NCI-H524 (cell line): ENCODE measurements at regions not wholly inside any gene's neighbourhood (a gene's known extent, or its start where the extent isn't known, plus 50 kb on each side); places are given as distances from the start of the nearest gene placed in this dataset.

Experiments used
- DNase-seq, 2 experiments: peaks; one replicate each; lab custom pipeline; 2025; lab: John Stamatoyannopoulos, UW

GRCh38 chr3:117184574-117184973, 475.0 kb downstream of the TUSC7 start:
- no peak for DNase-seq

DNA sequence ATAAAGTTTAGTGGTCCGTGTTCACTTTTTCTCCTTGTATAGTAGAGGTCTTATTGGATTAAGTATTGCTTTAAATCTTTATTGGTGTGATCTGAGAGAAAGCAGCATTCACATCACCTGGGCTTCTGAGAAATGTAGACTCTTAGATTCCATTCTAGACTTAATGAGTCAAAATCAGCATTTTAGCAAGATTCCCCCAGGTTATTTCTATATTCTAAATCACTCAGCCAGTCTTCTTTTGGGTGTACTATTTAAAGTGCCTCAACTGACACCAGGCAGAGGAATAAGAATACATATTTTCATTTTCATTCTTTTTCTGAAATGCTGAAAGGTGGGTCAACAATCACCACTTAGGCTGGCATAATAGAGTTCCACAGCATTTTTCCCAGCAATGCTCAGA, 481.7 kb downstream of the TUSC7 start:
- DNase-seq = no peak

GRCh38 chr3:117192888-117193287, 483.3 kb downstream of the TUSC7 start:
- no peak for DNase-seq

GRCh38 chr3:117193390-117193789, 483.8 kb downstream of the TUSC7 start:
- peak in 1 of 2 experiments; percentile 13 for DNase-seq

DNA sequence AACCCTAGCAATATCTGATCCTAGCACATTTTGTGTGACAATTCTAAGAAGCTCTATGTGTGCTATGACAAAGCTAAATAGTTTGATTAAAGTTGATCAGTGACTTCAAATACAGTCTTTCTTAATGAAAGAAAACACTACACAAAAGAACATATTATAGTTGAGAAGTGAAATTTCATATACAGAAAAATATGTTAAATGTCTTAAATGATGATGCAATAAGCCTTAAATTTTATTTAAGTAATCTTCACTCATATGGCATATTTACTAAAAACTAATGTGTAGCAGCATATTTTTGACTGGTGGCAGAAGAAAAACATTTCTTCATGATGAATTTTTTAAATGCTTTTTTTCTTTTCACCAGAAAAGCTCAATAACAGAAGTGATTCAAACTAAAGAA, 485.5 kb downstream of the TUSC7 start:
- no peak for DNase-seq

GRCh38 chr3:117200962-117201361, 491.4 kb downstream of the TUSC7 start:
- DNase-seq = no peak

DNA sequence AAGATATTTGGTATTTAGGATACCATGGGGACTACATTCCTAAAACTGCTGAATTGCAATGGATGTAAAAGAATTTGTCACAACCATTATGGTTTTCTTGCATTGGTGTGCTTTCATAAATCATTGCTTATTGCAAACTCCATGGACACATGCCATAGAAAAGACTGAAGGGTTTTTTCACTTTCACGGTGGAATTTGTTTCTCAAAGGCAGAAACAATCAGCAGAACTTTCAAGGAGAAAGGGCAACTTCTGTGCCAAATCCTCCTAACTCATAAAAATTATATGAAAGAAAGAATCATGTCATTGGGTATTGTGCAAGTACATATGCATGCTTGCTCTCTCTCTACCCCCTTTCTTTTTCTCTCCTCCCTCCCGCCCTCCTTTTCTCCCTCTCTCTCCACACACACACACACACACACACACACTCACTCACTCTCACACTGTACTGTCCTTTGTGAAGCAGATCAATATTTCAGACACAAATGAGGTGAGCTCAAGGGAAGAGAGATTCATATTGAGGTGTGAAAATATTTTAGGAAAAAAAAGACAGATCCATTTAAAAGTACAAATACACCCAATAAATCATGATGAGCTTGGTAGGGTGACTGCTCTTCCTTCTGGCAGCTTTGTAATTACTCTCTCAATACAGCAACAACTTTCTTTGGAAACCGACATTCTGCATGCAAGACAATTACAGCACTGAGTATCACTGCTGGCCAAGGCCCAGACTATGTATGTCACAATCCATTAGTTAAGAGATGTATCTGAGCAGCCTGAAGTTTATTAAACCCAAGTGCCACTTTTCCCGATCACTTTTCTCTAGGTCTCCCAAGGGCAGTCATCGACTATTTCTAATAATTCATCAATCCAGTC, 492.6 kb downstream of the TUSC7 start:
- DNase-seq = no peak

DNA sequence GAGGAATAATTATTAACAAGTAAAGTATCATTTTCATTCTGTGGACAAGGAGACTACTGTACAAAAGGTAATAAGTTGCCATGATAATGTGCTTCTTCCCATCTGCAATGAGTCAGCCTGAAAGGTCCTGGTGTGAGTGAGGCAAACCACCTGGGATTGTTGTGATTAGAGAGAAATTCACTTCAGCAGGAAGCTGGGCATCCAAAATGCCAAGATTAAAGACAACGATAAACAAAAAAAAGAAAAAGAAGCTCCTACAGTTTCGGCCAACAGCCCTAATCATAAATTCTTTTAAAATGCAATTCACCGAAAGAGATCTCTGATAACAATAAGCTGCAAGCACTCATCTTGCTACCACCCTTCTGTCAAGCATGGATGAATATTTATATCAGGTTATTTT, 507.8 kb downstream of the TUSC7 start:
- no peak for DNase-seq

DNA sequence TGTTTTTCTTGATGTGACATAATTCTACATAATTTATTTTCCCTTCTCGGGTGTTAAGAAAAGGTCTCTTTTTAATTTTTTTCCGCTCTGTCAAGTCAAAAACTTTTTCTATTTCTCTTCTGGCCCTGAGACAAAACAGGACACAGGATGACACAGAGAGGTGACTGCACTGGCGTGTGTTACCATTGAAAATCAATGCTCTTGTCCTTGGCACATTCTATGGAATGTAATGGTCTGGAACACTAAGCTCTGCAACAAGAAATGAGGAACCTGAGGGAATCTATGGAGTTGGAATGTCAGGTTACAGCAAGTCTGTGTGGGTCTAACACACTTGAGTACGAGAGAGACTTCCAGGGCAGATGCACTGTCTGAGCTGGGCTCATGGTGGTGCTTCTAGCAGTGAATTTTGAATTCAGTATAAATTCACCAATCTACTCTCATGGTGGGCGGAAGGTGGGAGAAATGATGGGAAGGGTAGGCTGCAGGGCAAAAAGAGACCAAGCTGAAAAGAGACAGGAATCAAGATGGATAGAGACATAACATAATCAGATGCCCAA, 508.3 kb downstream of the TUSC7 start:
- no peak for DNase-seq

- no peak for DNase-seq
These were observed 509.1 kb downstream of the TUSC7 start for GRCh38 chr3:117218641-117219048.

DNA sequence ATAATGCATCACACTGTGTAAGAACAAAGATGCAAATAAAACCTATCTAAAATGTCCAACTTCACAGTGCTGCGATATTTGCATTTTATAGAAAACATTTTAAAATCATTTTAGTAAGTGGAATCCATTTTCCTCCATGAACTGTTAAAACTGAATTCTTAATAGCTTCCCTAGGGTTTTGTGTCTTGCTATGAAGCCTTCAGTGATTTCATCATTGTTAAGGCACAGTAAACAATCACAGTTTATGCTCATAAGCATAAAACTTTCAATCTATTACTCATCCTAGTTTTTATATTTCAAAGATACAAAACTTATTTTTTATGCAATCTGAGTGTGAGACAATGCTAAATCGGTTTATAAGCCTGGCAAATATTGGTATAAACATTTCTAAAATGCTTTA, 509.7 kb downstream of the TUSC7 start:
- no peak for DNase-seq

DNA sequence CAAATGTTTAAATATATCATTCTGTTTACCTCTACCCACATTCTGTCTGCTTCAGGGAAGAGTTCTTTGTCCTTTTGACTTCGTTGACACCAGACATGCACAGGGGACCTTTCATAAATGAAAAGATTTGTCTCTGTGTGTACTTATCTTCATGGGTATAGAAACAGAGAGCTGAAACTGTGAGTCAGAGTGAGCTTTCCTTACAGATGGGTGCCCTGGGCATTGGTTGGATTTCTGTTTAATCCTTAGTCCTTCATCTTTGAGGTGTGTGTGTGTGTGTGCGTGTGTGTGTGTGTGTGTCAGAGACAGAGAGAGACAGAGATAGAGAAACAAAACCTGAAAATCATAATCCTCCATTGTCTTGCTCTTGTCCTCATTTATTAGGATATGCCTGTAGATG, 517.4 kb downstream of the TUSC7 start:
- DNase-seq = no peak

DNA sequence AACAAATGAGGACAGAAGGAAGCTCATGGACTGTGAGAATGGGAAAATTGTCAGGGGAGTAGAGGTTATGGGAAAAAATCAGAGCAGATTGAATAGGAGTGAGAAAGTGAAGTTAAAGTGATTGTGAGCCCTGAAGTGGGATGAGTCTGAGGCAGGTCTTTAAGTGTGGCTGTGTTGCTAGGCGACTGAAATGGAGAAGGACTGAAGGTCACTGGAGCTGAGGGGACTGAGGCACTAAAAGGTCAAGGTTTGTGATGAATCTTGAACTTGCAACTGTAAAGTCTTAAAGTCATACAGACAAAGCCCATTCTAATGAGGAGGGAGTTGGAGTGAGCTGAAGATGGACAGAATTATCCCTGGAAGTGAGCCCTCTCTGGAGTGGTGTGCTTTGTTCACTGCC, 518.9 kb downstream of the TUSC7 start:
- DNase-seq = peak in 1 of 2 experiments; percentile 20

DNA sequence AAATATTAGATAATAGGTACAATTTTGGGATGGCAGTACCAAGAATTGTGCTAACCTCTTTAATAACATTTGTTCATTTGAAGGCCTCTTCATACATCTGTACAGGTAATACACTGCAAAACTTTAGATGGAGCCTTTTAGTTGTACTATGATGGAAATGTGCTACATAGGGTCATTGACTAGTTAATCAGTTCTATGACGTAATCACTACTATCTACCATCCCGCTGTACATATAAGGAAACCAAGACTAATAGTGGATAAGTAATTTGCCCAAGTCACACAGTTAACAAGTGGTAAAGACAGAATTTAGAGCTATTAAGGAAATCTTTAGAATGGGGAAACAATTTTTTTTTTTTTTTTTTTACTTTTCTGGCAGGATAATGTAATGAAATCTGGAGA, 521.3 kb downstream of the TUSC7 start:
- no peak for DNase-seq

DNA sequence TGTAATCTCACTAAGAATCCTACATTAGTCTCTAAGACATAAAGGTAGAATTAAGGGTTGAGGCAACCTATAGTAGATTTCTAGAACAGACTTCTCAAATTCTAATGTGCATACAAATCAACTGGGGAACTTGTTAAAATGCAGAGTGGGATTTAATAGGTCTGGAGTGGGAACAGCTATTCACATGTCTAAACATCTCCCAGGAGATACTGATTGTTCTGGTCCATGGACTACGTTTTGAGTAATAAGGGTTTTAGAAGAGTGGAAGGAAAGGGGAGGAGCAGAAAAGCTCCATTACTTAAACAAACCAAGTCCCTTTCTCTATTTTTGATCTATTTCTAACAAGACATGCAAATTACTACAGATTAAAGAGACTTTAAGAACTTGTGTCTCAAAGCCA, 524.8 kb downstream of the TUSC7 start:
- DNase-seq = peak in 1 of 2 experiments; percentile 13

GRCh38 chr3:117235304-117235703, 525.7 kb downstream of the TUSC7 start:
- no peak for DNase-seq

GRCh38 chr3:117238806-117239205, 529.2 kb downstream of the TUSC7 start:
- DNase-seq = no peak

DNA sequence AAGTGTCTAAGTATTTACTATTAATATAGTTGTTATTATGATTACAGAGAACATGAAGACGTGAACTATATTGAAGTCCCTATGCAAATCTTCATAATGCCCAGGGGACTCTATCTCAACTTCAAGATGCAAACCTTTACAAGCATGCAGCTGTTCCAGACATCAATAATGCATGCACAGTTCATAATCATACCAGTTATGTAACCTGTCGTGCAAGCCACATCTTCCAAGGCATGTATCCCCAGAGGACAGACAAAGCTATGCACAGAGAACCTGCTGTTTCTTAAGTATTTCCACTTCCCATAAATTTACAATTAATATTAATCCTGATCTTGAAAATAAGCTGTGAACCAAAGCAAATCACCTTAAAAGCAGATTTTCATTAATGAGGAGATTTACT, 534.1 kb downstream of the TUSC7 start:
- peak in 1 of 2 experiments; percentile 33 for DNase-seq

GRCh38 chr3:117246771-117247555, 537.4 kb downstream of the TUSC7 start:
- DNase-seq = no peak

DNA sequence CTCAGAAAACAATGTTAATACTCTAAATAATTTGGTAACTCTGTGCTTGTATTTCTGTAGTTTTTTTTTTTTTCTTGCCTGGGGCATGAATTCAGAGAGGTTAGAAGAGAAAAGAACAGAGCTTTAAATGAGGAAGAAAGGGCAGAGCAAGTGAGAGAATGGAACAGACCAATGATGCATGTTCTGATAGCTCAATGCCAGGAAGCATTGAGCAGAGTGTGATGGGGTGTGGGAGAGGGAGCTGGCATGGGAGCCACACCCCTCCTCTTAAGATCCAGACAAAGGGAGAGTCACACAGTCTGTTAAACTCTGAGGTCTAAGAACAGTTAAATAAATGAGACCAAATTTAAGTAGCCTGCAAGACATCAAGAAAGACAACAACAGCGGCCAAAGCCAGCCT, 538.6 kb downstream of the TUSC7 start:
- DNase-seq = no peak

DNA sequence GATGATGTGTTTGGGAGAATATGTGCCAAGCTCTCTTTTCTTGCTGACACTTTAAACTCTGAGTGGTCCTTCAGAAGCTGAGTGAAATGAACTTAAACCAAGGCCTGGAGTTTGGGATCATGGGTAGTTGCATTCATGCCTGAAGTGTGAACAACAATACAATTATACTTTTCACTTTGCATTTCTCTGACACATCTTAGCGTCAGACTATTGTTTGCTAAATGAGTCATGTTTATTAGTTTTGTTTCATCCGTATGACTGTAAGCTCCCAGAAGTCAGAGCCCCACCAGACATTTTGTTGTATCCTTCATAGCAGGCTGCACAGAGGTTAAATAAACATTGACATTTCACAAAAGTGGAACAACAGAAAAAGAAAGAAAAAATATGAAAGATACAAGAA, 542.6 kb downstream of the TUSC7 start:
- no peak for DNase-seq

DNA sequence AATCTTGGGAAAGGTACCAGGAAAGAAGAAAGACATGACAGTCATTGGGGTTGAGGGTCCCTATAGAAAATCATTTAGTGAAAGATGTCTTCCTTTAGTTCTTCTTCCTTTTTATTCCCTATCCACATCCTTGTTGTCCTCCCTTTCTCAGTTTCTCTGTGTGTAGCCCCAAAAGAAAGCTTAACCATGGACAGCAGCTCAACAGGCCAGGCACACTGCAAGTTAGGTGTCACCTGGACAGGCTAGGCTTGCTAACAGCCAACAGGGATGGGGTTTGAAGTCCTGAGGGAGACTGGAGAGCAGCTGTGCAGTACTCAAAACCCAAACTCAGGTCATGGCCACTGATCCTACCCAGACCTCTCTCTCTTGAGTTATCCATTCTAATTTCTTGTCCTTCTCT, 543.1 kb downstream of the TUSC7 start:
- no peak for DNase-seq

DNA sequence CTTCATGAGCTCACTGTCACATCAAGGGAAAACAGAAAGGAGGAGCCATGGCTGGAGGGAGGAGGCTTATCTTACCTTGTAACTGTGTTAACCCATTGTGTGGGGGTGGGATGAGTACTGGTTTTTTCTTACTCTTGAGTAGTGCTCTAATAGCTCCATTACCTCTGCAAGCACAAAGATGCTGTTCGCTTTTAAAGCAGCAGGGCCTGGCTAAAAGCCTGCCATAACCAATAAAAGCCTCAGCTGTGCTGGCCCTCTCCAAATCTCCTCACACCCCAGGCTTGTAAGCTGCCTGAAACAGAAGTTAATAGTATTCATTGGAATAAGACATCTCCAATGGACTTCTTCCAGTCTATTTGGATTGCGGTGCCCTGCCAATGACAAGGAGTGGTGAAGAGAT, 544.1 kb downstream of the TUSC7 start:
- DNase-seq = no peak
